AG04449 (cell line): ENCODE measurements at regions not wholly inside any gene's neighbourhood (a gene's known extent, or its start where the extent isn't known, plus 50 kb on each side); places are given as distances from the start of the nearest gene placed in this dataset.

Experiments used
- CTCF ChIA-PET: fragments of 350-600 bp; formaldehyde crosslinking; extraction: SDS; loops from one replicate; lab custom pipeline; 2021; ENCODE audit warnings: antibody characterized with exemption; lab: Yijun Ruan, JAX
- POLR2A ChIA-PET: fragments of 400-600, 350-600 bp; formaldehyde crosslinking; extraction: SDS; loops from one replicate; lab custom pipeline; 2020; ENCODE audit warnings: antibody characterized with exemption, inconsistent platforms; lab: Yijun Ruan, JAX
- DNase-seq: peaks from one replicate; pipeline ENCODE4 v3.0.0-alpha.2; 2010; ENCODE audit warnings: low read depth, low spot score
- H3K4me3 ChIP-seq: 2 replicates; pipeline ENCODE4 v1.5.1; 2011; ENCODE audit warnings: low read depth, mild to moderate bottlenecking, control low read depth, low read length
- TF ChIP-seq, protein P1 (sequence below): IDR thresholded peaks from one replicate; pipeline ENCODE4 v1.5.1; 2011; ENCODE audit warnings: mild to moderate bottlenecking, moderate library complexity, low read length, control low read depth, inconsistent platforms; ENCODE audit not compliant: insufficient read depth; ENCODE audit errors: missing control alignments

DNA sequence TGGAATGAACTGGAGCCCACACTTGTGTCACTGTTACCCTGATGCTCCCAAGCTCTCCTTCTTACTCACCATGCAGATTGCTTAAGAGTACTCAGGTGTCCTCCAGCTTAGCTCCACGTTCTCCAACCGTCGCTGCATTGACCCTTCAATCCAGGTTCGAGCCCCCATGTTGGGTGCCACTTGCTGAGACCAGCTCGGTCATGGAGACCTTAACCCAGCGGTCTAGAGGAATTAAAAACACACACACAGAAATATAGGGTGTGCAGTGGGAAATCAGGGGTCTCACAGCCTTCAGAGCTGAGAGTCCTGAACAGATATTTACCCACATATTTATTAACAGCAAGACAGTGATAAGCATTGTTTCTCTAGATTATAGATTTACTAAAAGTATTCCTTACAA, 229.1 kb upstream of the APCDD1 start:
- no peak for DNase-seq
- H3K4me3 ChIP-seq: no peak overlapping the region
- TF ChIP-seq, protein P1, sequence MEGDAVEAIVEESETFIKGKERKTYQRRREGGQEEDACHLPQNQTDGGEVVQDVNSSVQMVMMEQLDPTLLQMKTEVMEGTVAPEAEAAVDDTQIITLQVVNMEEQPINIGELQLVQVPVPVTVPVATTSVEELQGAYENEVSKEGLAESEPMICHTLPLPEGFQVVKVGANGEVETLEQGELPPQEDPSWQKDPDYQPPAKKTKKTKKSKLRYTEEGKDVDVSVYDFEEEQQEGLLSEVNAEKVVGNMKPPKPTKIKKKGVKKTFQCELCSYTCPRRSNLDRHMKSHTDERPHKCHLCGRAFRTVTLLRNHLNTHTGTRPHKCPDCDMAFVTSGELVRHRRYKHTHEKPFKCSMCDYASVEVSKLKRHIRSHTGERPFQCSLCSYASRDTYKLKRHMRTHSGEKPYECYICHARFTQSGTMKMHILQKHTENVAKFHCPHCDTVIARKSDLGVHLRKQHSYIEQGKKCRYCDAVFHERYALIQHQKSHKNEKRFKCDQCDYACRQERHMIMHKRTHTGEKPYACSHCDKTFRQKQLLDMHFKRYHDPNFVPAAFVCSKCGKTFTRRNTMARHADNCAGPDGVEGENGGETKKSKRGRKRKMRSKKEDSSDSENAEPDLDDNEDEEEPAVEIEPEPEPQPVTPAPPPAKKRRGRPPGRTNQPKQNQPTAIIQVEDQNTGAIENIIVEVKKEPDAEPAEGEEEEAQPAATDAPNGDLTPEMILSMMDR: no peak
- ChIA-PET POLR2A (no interaction called here), CTCF (no interaction called here)

DNA sequence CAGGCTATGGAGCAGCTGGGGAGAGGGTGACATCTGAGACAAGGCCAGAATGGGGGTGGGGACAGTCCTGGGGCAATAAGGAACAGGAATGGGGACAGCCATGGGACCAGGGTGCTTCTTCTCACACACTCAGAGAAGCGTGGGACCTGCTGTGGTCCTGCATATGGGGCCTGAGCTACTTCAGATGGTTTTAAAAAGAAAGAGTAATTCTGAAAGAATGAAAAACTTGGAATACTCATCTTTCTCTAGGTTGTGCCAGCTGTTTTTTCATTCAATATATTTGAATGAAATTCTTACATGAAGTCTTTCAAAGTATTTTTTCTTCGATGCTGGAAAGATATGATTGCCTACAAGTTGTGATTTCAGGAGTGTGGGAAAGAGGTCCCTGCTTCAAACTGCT, 227.5 kb upstream of the APCDD1 start:
- DNase-seq: no peak
- no peak overlapping the region for H3K4me3 ChIP-seq
- TF ChIP-seq, protein P1: no peak
- ChIA-PET POLR2A (no interaction called here), CTCF (no interaction called here)

DNA sequence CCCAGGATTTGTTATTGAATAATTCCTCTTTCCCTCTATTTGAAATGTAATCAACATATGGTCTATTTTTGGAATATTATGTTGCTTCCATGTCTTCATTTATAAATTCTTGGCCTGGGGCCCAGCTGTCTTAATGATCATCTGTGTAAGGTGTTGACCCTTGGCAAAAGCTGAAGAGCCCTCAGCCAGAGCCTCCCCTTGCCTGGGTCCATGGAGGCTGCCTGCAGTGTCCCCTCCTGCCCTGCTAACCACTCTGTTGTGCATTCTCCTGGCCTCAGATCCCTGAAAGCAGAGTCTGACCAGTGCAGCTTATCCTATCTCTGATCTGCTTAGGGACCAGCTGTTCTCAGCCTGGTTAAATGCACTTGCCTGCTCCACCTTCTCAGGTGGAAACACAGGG, 226.1 kb upstream of the APCDD1 start:
- no peak for DNase-seq
- CTCF ChIA-PET: interaction anchor here (0.7 to 1.1 kb wide), 2 partner anchors 12 to 291 kb away, joined by 3 to 5 read pairs; no protein-coding TSS in a partner anchor
- TF ChIP-seq, protein P1: no peak
- POLR2A ChIA-PET: no interaction called here
- no peak overlapping the region for H3K4me3 ChIP-seq

DNA sequence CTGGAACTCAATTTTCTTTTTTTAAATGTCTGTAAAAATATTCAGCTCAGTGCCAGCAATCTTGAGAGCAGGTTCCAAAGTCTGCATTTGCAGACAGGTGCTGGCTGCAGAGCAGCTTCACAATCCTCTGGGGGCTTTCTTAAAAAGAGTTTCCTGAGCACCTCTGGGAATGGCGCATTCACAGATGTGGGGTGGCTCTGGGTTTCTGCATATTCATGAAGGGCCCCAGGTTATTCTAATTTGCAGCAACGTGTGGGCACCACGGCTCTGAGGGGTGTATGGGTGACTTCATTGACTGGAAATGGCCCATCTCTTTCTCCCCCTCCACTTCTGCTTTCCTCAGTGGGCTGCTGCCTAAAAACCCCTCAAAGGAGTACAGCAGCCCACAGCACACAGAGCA, 225.0 kb upstream of the APCDD1 start:
- ChIA-PET POLR2A (interaction anchor here (0.8 kb wide), 1 partner anchor 147 kb away, joined by 3 read pairs; no protein-coding TSS in a partner anchor), CTCF (interaction anchor here (0.7 to 1.4 kb wide), 5 partner anchors 9 to 258 kb away, joined by 3 to 4 read pairs (median 3); no protein-coding TSS in a partner anchor)

DNA sequence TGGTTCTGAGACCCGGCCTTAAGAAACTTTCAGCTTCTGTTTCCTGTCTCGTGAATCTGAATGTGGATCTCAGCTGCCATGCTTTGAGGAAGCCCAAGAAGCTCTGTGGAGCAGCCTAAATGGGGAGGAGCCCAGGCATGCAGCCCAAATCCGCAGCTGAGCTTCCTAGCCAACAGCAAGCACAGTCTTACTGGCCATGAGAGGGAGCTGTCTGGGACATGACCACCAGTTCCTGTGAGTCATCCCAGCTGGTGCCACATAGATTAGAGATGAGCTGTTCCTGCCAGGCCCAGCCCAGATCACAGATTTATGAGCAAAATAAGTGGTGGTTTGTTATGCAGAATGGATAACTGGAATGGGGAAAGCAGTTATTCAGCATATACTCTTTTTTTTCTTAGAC, 224.4 kb upstream of the APCDD1 start:
- CTCF ChIA-PET: interaction anchor here (0.5 to 1.4 kb wide), 6 partner anchors 9 to 288 kb away, joined by 3 to 4 read pairs (median 3); no protein-coding TSS in a partner anchor
- TF ChIP-seq, protein P1: peak; percentile 41
- POLR2A ChIA-PET: interaction anchor here (0.8 kb wide), 1 partner anchor 147 kb away, joined by 3 read pairs; no protein-coding TSS in a partner anchor
- no peak overlapping the region for H3K4me3 ChIP-seq
- peak; percentile 46 for DNase-seq

More for the DNA sequence above, 225.0 kb upstream of the APCDD1 start:
- DNase-seq: no peak
- TF ChIP-seq, protein P1: no peak
- no peak overlapping the region for H3K4me3 ChIP-seq

DNA sequence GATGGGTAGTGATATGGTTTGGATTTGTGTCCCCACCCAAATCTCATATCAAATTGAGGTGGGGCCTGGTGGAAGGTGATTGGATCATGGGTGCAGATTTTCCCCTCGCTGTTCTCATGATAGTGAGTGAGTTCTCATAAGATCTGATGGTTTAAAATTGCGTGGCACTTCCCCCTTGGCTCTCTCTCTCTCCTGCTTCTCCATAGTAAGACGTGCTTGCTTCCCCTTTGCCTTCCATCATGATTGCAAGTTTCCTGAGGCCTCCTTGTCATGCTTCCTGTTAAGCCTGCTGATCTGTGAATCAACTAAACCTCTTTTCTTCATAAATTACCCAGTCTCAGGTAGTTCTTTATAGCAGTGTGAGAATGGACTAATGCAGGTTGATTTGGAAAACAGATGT, 223.2 kb upstream of the APCDD1 start:
- no peak for DNase-seq
- ChIA-PET CTCF (interaction anchor here (0.6 to 0.8 kb wide), 2 partner anchors 36 to 208 kb away, joined by 3 read pairs; no protein-coding TSS in a partner anchor), POLR2A (no interaction called here)
- TF ChIP-seq, protein P1: no peak
- no peak overlapping the region for H3K4me3 ChIP-seq
